K562 (cell line): ENCODE measurements at regions not wholly inside any gene's neighbourhood (a gene's known extent, or its start where the extent isn't known, plus 50 kb on each side); places are given as distances from the start of the nearest gene placed in this dataset.

Experiments
- ATAC-seq: fragments of 200-7000 bp; cut with Tn5 transposase; 3 replicates; pipeline ENCODE4 v1.9.1; 2020; ENCODE audit warnings: moderate library complexity
- BruUV-seq: library from RNA; stranded (reverse); fragments of 400-500 nt; replicated peaks from 2 replicates; lab custom pipeline; 2021; lab: Mats Ljungman, UMichigan
- CTCF ChIA-PET: fragments of 300-600 bp; formaldehyde crosslinking; extraction: SDS; loops from one replicate; lab custom pipeline; 2021; ENCODE audit warnings: low intra/inter-chr PET ratio; lab: Yijun Ruan, JAX
- POLR2A ChIA-PET: fragments of 300-600, 350-650 bp; sonication (Branson Sonifier 250); formaldehyde crosslinking; extraction: SDS; loops from one replicate; lab custom pipeline; 2021; ENCODE audit warnings: antibody characterized with exemption, inconsistent platforms; lab: Yijun Ruan, JAX
- DNase-seq, 4 experiments: peaks; one replicate each; pipeline versions ENCODE4 v3.0.0 to v3.0.0-alpha.2; 2011 to 2018; ENCODE audit warnings: low spot score in 3 of 4, mixed read lengths in 3 of 4; ENCODE audit errors: extremely low read depth in 1 of 4
- FAIRE-seq: peaks from 2 replicates; lab custom pipeline; 2011; peaks lifted over from hg19 to GRCh38; lab: Jason Lieb, UNC
- H2AFZ ChIP-seq: 2 replicates; pipeline ENCODE4 v1.6.0; 2011; ENCODE audit warnings: low read depth, low read length, control low read depth, inconsistent platforms
- H3K27ac ChIP-seq: fragments of 200-600 bp; 3 replicates; pipeline ENCODE4 v1.8.0; 2011; ENCODE audit warnings: low read depth, mild to moderate bottlenecking, control low read depth, inconsistent platforms, low read length, moderate library complexity, mixed read lengths; ENCODE audit errors: extremely low read depth
- H3K27me3 ChIP-seq, 2 experiments: fragments of 300-600 bp in 1 of 2; 2 replicates in 1 of 2; 3 replicates in 1 of 2; pipeline versions ENCODE4 v1.6.0 to v1.8.0; 2011; ENCODE audit warnings: inconsistent platforms in 2 of 2, low read length in 2 of 2, mild to moderate bottlenecking in 1 of 2, mixed read lengths in 1 of 2, moderate library complexity in 1 of 2; ENCODE audit not compliant: control insufficient read depth in 2 of 2, insufficient read depth in 2 of 2
- H3K36me3 ChIP-seq: fragments of 300-600 bp; 3 replicates; pipeline ENCODE4 v1.8.0; 2011; ENCODE audit warnings: mild to moderate bottlenecking, low read length, inconsistent platforms; ENCODE audit not compliant: control insufficient read depth, insufficient read depth
- H3K4me1 ChIP-seq, 2 experiments: fragments of 200-600 bp in 1 of 2; replicated peaks in 1 of 2; 2 replicates in 1 of 2; 3 replicates in 1 of 2; pipeline versions ENCODE4 v1.5.1 to v1.8.0; 2011; ENCODE audit warnings: inconsistent platforms in 2 of 2, low read length in 2 of 2, mild to moderate bottlenecking in 1 of 2, mixed read lengths in 1 of 2, moderate library complexity in 1 of 2; ENCODE audit not compliant: control insufficient read depth in 2 of 2, insufficient read depth in 2 of 2
- H3K4me2 ChIP-seq: 2 replicates; pipeline ENCODE4 v1.6.1; 2011; ENCODE audit warnings: low read length, control low read depth, inconsistent platforms, mixed read lengths; ENCODE audit not compliant: insufficient read depth
- H3K4me3 ChIP-seq: fragments of 200-600 bp; sonication (generic), shearing (Covaris generic); 2 replicates; pipeline ENCODE4 v1.5.1; 2016; ENCODE audit warnings: control low read depth, inconsistent platforms
- H3K79me2 ChIP-seq: fragments of 200-600 bp; 3 replicates; pipeline ENCODE4 v1.8.0; 2011; ENCODE audit warnings: low read length, inconsistent platforms; ENCODE audit not compliant: control insufficient read depth, insufficient read depth
- H3K9ac ChIP-seq, 2 experiments: 2 replicates each; pipeline versions ENCODE4 v1.6.0 to v1.6.1; 2011; ENCODE audit warnings: low read depth in 2 of 2, low read length in 2 of 2, control low read depth in 1 of 2, inconsistent platforms in 1 of 2, mild to moderate bottlenecking in 1 of 2, mixed read lengths in 1 of 2; ENCODE audit not compliant: insufficient read depth in 1 of 2
- H3K9me1 ChIP-seq: one replicate; pipeline ENCODE4 v1.6.0; 2011; ENCODE audit warnings: inconsistent platforms, mild to moderate bottlenecking, low read length, moderate library complexity; ENCODE audit not compliant: control insufficient read depth, insufficient read depth
- H3K9me3 ChIP-seq: replicated peaks from 2 replicates; pipeline ENCODE4 v1.5.1; 2011; ENCODE audit warnings: low read depth, low read length, inconsistent platforms; ENCODE audit not compliant: control insufficient read depth, insufficient read depth
- H4K20me1 ChIP-seq: replicated peaks from 2 replicates; pipeline ENCODE4 v1.6.1; 2011; ENCODE audit warnings: low read length, inconsistent platforms, mixed read lengths; ENCODE audit not compliant: control insufficient read depth, insufficient read depth
- CAMTA2 ChIP-seq: fragments of 250-450 bp; sonication (Bioruptor Pico); conservative IDR thresholded peaks from 2 replicates; pipeline ENCODE4 v1.5.1; 2022
- CEBPB ChIP-seq: fragments of 450-650 bp; IDR thresholded peaks from 2 replicates; pipeline ENCODE4 v1.6.1; 2016; ENCODE audit warnings: missing genetic modification characterization, missing compliant biosample characterization
- ELF1 ChIP-seq: fragments of 200-800 bp; sonication (Bioruptor generic); IDR thresholded peaks from 2 replicates; pipeline ENCODE4 v1.6.1; 2016; ENCODE audit warnings: missing genetic modification characterization, missing compliant biosample characterization
- FUS ChIP-seq: fragments of 200-400 bp; formaldehyde crosslinking; optimal IDR thresholded peaks from 2 replicates; pipeline ENCODE3; 2017; ENCODE audit warnings: low read depth, low read length
- HDAC8 ChIP-seq: fragments of 450-650 bp; IDR thresholded peaks from 2 replicates; pipeline ENCODE4 v1.6.1; 2016; ENCODE audit warnings: mild to moderate bottlenecking, missing genetic modification characterization, moderate library complexity, missing compliant biosample characterization
- NELFE ChIP-seq: IDR thresholded peaks from 2 replicates; pipeline ENCODE4 v1.6.1; 2011; ENCODE audit warnings: mild to moderate bottlenecking; ENCODE audit not compliant: insufficient read depth, insufficient read length
- NFATC3 ChIP-seq: fragments of 450-650 bp; IDR thresholded peaks from 2 replicates; pipeline ENCODE4 v1.6.1; 2017; ENCODE audit warnings: mild to moderate bottlenecking
- RBM22 ChIP-seq: fragments of 200-400 bp; formaldehyde crosslinking; IDR thresholded peaks from 2 replicates; pipeline ENCODE4 v1.6.1; 2018; ENCODE audit warnings: low read length, low read depth; ENCODE audit not compliant: poor library complexity, severe bottlenecking
- SIN3A ChIP-seq, 2 experiments: fragments of 150-350 bp in 1 of 2; IDR thresholded peaks; 2 replicates each; pipeline ENCODE4 v1.6.1; 2011 to 2016; ENCODE audit warnings: borderline replicate concordance in 2 of 2, low read depth in 2 of 2, low read length in 2 of 2, mild to moderate bottlenecking in 2 of 2, moderate library complexity in 2 of 2; ENCODE audit not compliant: control insufficient read depth in 1 of 2
- SMARCA4 ChIP-seq: fragments of 450-650 bp; IDR thresholded peaks from 2 replicates; pipeline ENCODE4 v1.6.1; 2016
- SMARCB1 ChIP-seq: IDR thresholded peaks from 2 replicates; pipeline ENCODE4 v1.6.1; 2011; ENCODE audit warnings: improper control_type of control experiment, low read depth; ENCODE audit not compliant: insufficient read length
- STAT6 ChIP-seq: sonication (generic); formaldehyde crosslinking; IDR thresholded peaks from 2 replicates; pipeline ENCODE4 v1.8.1; 2023; ENCODE audit warnings: mild to moderate bottlenecking, missing genetic modification reagents
- TAF15 ChIP-seq: fragments of 200-400 bp; formaldehyde crosslinking; IDR thresholded peaks from 2 replicates; pipeline ENCODE4 v1.6.1; 2017; ENCODE audit warnings: mild to moderate bottlenecking, low read depth, low read length, moderate library complexity
- ZNF239 ChIP-seq: fragments of 250-450 bp; sonication (Bioruptor Pico); IDR thresholded peaks from 2 replicates; pipeline ENCODE4 v1.4.0; 2020; ENCODE audit warnings: mild to moderate bottlenecking
- ZNF436 ChIP-seq: fragments of 250-450, 450-650 bp; sonication (Bioruptor Pico); formaldehyde crosslinking; IDR thresholded peaks from 2 replicates; pipeline ENCODE4 v1.7.0; 2020; ENCODE audit warnings: mild to moderate bottlenecking
- WGBS: fragments of 100-300 bp; shearing (Covaris generic); methylation state at CpG from one replicate; pipeline ENCODE4 v1.1.6; 2016; ENCODE audit warnings: low coverage, mixed read lengths; ENCODE audit not compliant: insufficient coverage; ENCODE audit errors: missing lambda C conversion rate; 5-methylcytosine and 5-hydroxymethylcytosine counted together
- in situ Hi-C: fragments of 300-500 bp; cut with MboI; formaldehyde crosslinking; loops from 4 replicates; pipeline ENCODE4 v1.15.0; 2018; ENCODE audit warnings: inconsistent platforms, mixed read lengths
- intact Hi-C: fragments of 100-400 bp; cut with micrococcal nuclease; formaldehyde crosslinking; loops from 2 replicates; pipeline ENCODE4 v1.14.2; 2022
- TF ChIP-seq, protein P1 (sequence below): sonication (generic); formaldehyde crosslinking; IDR thresholded peaks from 2 replicates; pipeline ENCODE4 v1.4.0; 2020; ENCODE audit warnings: mild to moderate bottlenecking, missing genetic modification reagents
- TF ChIP-seq, protein P2 (sequence below): IDR thresholded peaks from 2 replicates; pipeline ENCODE4 v1.6.1; 2014; ENCODE audit warnings: antibody characterized with exemption

GRCh38 chr1:4529446-4530165 is 124.8 kb upstream of the AJAP1 start:
- DNase-seq (no peak), ATAC-seq (no peak), FAIRE-seq (no peak)
- no peaks in the 10 kb centered on the region for H3K4me1 ChIP-seq
- BruUV-seq, result no TSS peak
- intact Hi-C loops (no loop called here), in situ Hi-C loops (no loop called here)
- peaks cover 0 to 21% of the 10 kb centered on the region in 2 experiments; a peak in 2 of 5 replicates for H3K27me3 ChIP-seq
- TF ChIP-seq SMARCB1, result no peak
- no peak for TF ChIP-seq ZNF436
- no peak for TF ChIP-seq TAF15
- no peak for TF ChIP-seq CEBPB (tag)
- no peak for TF ChIP-seq FUS
- TF ChIP-seq ELF1 (tag), result no peak
- no peak for TF ChIP-seq RBM22
- TF ChIP-seq STAT6 (CRISPR knock-in tag), result no peak
- no peak for TF ChIP-seq NELFE
- TF ChIP-seq SIN3A (IDR thresholded peaks at IDR 0.05; ENCODE audit: borderline replicate concordance in 2 of 2, control insufficient read depth in 1 of 2, low read depth in 2 of 2, low read length in 2 of 2), result no peak
- TF ChIP-seq ZNF239, result no peak
- TF ChIP-seq, protein P1, sequence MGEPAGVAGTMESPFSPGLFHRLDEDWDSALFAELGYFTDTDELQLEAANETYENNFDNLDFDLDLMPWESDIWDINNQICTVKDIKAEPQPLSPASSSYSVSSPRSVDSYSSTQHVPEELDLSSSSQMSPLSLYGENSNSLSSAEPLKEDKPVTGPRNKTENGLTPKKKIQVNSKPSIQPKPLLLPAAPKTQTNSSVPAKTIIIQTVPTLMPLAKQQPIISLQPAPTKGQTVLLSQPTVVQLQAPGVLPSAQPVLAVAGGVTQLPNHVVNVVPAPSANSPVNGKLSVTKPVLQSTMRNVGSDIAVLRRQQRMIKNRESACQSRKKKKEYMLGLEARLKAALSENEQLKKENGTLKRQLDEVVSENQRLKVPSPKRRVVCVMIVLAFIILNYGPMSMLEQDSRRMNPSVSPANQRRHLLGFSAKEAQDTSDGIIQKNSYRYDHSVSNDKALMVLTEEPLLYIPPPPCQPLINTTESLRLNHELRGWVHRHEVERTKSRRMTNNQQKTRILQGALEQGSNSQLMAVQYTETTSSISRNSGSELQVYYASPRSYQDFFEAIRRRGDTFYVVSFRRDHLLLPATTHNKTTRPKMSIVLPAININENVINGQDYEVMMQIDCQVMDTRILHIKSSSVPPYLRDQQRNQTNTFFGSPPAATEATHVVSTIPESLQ (CRISPR knock-in tag), result no peak
- TF ChIP-seq HDAC8 (tag), result no peak
- no peak for TF ChIP-seq SMARCA4
- no peak for TF ChIP-seq CAMTA2 (CRISPR knock-in tag)
- TF ChIP-seq NFATC3, result no peak
- TF ChIP-seq, protein P2, sequence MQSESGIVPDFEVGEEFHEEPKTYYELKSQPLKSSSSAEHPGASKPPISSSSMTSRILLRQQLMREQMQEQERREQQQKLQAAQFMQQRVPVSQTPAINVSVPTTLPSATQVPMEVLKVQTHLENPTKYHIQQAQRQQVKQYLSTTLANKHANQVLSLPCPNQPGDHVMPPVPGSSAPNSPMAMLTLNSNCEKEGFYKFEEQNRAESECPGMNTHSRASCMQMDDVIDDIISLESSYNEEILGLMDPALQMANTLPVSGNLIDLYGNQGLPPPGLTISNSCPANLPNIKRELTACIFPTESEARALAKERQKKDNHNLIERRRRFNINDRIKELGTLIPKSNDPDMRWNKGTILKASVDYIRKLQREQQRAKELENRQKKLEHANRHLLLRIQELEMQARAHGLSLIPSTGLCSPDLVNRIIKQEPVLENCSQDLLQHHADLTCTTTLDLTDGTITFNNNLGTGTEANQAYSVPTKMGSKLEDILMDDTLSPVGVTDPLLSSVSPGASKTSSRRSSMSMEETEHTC, result no peak
- no peaks in the 10 kb centered on the region for H4K20me1 ChIP-seq
- H3K9me3 ChIP-seq, result no peaks in the 10 kb centered on the region; the same call in 1 of the 2 replicates
- WGBS, result 2% methylated on average over 14 of the region's 14 CpGs
- H3K36me3 ChIP-seq, result no peaks in the 10 kb centered on the region
- H3K27ac ChIP-seq, result no peak overlapping the region
- no peak overlapping the region for H2AFZ ChIP-seq
- H3K9ac ChIP-seq, result no peak overlapping the region
- no peak overlapping the region for H3K4me2 ChIP-seq
- no peaks in the 10 kb centered on the region for H3K9me1 ChIP-seq
- no peak overlapping the region for H3K4me3 ChIP-seq
- POLR2A ChIA-PET, result interaction anchor here (0.6 kb wide), 1 partner anchor 1642 kb away, joined by 3 read pairs; no protein-coding TSS in a partner anchor
- no peaks in the 10 kb centered on the region for H3K79me2 ChIP-seq
- CTCF ChIA-PET, result no interaction called here
